Keratinocyte (primary cell): ENCODE measurements at regions not wholly inside any gene's neighbourhood (a gene's known extent, or its start where the extent isn't known, plus 50 kb on each side); places are given as distances from the start of the nearest gene placed in this dataset.

ENCODE experiments used
- DNase-seq: peaks from one replicate; pipeline ENCODE4 v3.0.0-alpha.2; 2011; ENCODE audit warnings: low read depth, missing footprints, low spot score
- FAIRE-seq: peaks from 2 replicates; lab custom pipeline; 2011; peaks lifted over from hg19 to GRCh38; lab: Jason Lieb, UNC
- H2AFZ ChIP-seq: 2 replicates; pipeline ENCODE4 v1.6.0; 2012; ENCODE audit warnings: low read length, control low read depth, inconsistent platforms; ENCODE audit not compliant: control insufficient read depth
- H3K27ac ChIP-seq: 2 replicates; pipeline ENCODE4 v1.5.1; 2011; ENCODE audit warnings: low read length; ENCODE audit not compliant: control insufficient read depth, insufficient read depth
- H3K27me3 ChIP-seq: 3 replicates; pipeline ENCODE4 v1.6.0; 2011; ENCODE audit warnings: low read length; ENCODE audit not compliant: control insufficient read depth, insufficient read depth; ENCODE audit errors: extremely low read depth
- H3K36me3 ChIP-seq, 2 experiments: 2 replicates in 1 of 2; 3 replicates in 1 of 2; pipeline ENCODE4 v1.5.1; 2011; ENCODE audit warnings: low read length in 2 of 2, mild to moderate bottlenecking in 1 of 2; ENCODE audit not compliant: control insufficient read depth in 2 of 2, insufficient read depth in 2 of 2; ENCODE audit errors: extremely low read depth in 1 of 2
- H3K4me1 ChIP-seq: 3 replicates; pipeline ENCODE4 v1.5.1; 2011; ENCODE audit warnings: low read length; ENCODE audit not compliant: control insufficient read depth, insufficient read depth; ENCODE audit errors: extremely low read depth
- H3K4me2 ChIP-seq: 3 replicates; pipeline ENCODE4 v1.6.0; 2011; ENCODE audit warnings: low read depth, low read length; ENCODE audit not compliant: control insufficient read depth, insufficient read depth; ENCODE audit errors: extremely low read depth
- H3K4me3 ChIP-seq, 3 experiments: fragments of 200-600 bp in 1 of 3; sonication (generic) in 1 of 3; 2 replicates in 2 of 3; 3 replicates in 1 of 3; pipeline ENCODE4 v1.5.1; 2011 to 2016; ENCODE audit warnings: low read length in 3 of 3, mild to moderate bottlenecking in 3 of 3, control low read depth in 2 of 3, inconsistent platforms in 1 of 3, low read depth in 1 of 3, mixed read lengths in 1 of 3, mixed run types in 1 of 3, moderate library complexity in 1 of 3; ENCODE audit not compliant: control insufficient read depth in 2 of 3, insufficient read depth in 2 of 3; ENCODE audit errors: extremely low read depth in 1 of 3
- H3K79me2 ChIP-seq: 2 replicates; pipeline ENCODE4 v1.6.0; 2012; ENCODE audit warnings: low read length; ENCODE audit not compliant: control insufficient read depth, insufficient read depth
- H3K9ac ChIP-seq: 3 replicates; pipeline ENCODE4 v1.6.0; 2011; ENCODE audit warnings: low read length; ENCODE audit not compliant: control insufficient read depth, insufficient read depth; ENCODE audit errors: extremely low read depth
- H3K9me1 ChIP-seq: 3 replicates; pipeline ENCODE4 v1.6.0; 2011; ENCODE audit warnings: low read length; ENCODE audit not compliant: control insufficient read depth, insufficient read depth; ENCODE audit errors: extremely low read depth
- H3K9me3 ChIP-seq: 2 replicates; pipeline ENCODE4 v1.5.1; 2012; ENCODE audit warnings: low read depth, low read length; ENCODE audit not compliant: control insufficient read depth
- H4K20me1 ChIP-seq: 3 replicates; pipeline ENCODE4 v1.6.0; 2011; ENCODE audit warnings: low read length; ENCODE audit not compliant: control insufficient read depth, insufficient read depth; ENCODE audit errors: extremely low read depth
- EZH2 ChIP-seq: IDR thresholded peaks from one replicate; pipeline ENCODE4 v1.6.1; 2012; ENCODE audit warnings: inconsistent platforms, mild to moderate bottlenecking, low read length, moderate library complexity
- dilution Hi-C: fragments of 300-500 bp; cut with MboI; formaldehyde crosslinking; loops from one replicate; pipeline ENCODE4 v1.7.0; 2020; ENCODE audit warnings: low sequenced_read_pairs; ENCODE audit not compliant: extremely low pct_ligation_motif_present
- TF ChIP-seq, protein P1 (sequence below), 3 experiments: IDR thresholded peaks in 1 of 3; conservative IDR thresholded peaks in 1 of 3; optimal IDR thresholded peaks in 1 of 3; 2 replicates in 2 of 3; 3 replicates in 1 of 3; pipeline versions ENCODE3 to v1.5.1; 2011; ENCODE audit warnings: low read length in 3 of 3, mild to moderate bottlenecking in 3 of 3, moderate library complexity in 2 of 3, control low read depth in 1 of 3, inconsistent platforms in 1 of 3; ENCODE audit not compliant: insufficient read depth in 2 of 3; ENCODE audit errors: extremely low read depth in 1 of 3

DNA sequence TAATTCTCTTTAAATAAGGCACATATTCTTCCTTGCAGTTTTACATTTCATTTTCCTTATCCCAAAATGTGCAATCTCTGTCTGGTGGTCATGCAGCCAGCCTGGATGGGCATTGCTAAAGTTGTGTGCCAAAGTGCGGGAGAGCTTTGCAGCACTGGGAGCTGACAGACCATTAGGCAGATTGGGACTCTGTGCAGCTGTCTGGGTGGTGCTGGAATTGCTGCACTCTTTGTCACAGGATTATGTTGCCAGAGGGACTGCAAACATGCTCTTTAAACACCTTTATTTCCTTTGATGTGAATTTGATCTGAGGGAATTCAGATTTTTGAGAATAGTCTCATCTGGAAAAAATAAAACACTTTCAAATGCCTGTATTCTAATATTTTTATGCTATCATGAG is 956.2 kb upstream of the DIAPH2 start:
- no peaks in the 10 kb centered on the region for H4K20me1 ChIP-seq
- FAIRE-seq (no peak), DNase-seq (no peak)
- H3K4me1 ChIP-seq: no peaks in the 10 kb centered on the region
- H3K27ac ChIP-seq: no peak overlapping the region
- H3K4me2 ChIP-seq: no peak overlapping the region
- TF ChIP-seq EZH2: no peak
- TF ChIP-seq, protein P1, sequence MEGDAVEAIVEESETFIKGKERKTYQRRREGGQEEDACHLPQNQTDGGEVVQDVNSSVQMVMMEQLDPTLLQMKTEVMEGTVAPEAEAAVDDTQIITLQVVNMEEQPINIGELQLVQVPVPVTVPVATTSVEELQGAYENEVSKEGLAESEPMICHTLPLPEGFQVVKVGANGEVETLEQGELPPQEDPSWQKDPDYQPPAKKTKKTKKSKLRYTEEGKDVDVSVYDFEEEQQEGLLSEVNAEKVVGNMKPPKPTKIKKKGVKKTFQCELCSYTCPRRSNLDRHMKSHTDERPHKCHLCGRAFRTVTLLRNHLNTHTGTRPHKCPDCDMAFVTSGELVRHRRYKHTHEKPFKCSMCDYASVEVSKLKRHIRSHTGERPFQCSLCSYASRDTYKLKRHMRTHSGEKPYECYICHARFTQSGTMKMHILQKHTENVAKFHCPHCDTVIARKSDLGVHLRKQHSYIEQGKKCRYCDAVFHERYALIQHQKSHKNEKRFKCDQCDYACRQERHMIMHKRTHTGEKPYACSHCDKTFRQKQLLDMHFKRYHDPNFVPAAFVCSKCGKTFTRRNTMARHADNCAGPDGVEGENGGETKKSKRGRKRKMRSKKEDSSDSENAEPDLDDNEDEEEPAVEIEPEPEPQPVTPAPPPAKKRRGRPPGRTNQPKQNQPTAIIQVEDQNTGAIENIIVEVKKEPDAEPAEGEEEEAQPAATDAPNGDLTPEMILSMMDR (optimal IDR thresholded peaks at IDR 0.05 in 1 of 3, IDR thresholded peaks at IDR 0.05 in 1 of 3, conservative IDR thresholded peaks at IDR 0.05 in 1 of 3; ENCODE audit: extremely low read depth in 1 of 3, insufficient read depth in 2 of 3, low read length in 3 of 3): no peak
- H3K27me3 ChIP-seq: no peaks in the 10 kb centered on the region
- no peaks in the 10 kb centered on the region for H3K36me3 ChIP-seq
- H3K4me3 ChIP-seq: no peak overlapping the region
- H3K9me3 ChIP-seq: no peaks in the 10 kb centered on the region
- no peaks in the 10 kb centered on the region for H3K9me1 ChIP-seq
- H2AFZ ChIP-seq: no peak overlapping the region
- H3K9ac ChIP-seq: no peak overlapping the region
- dilution Hi-C loops: no loop called here
- no peaks in the 10 kb centered on the region for H3K79me2 ChIP-seq

- dilution Hi-C loops: no loop called here
- Histone ChIP-seq H3K4me2 (no peak overlapping the region), H3K79me2 (no peaks in the 10 kb centered on the region), H4K20me1 (no peaks in the 10 kb centered on the region), H3K4me3 (no peak overlapping the region), H3K4me1 (no peaks in the 10 kb centered on the region), H3K9ac (no peak overlapping the region), H3K27ac (no peak overlapping the region), H3K9me3 (no peaks in the 10 kb centered on the region), H2AFZ (no peak overlapping the region), H3K36me3 (no peaks in the 10 kb centered on the region), H3K9me1 (no peaks in the 10 kb centered on the region), H3K27me3 (no peaks in the 10 kb centered on the region)
- TF ChIP-seq, protein P1 (optimal IDR thresholded peaks at IDR 0.05 in 1 of 3, IDR thresholded peaks at IDR 0.05 in 1 of 3, conservative IDR thresholded peaks at IDR 0.05 in 1 of 3; ENCODE audit: extremely low read depth in 1 of 3, insufficient read depth in 2 of 3, low read length in 3 of 3): no peak
- no peak for TF ChIP-seq EZH2
- DNase-seq (no peak), FAIRE-seq (no peak)
Measured at GRCh38 chrX:95729401-95729800, 955.2 kb upstream of the DIAPH2 start.
